H1 (cell line): ENCODE measurements at regions not wholly inside any gene's neighbourhood (a gene's known extent, or its start where the extent isn't known, plus 50 kb on each side); places are given as distances from the start of the nearest gene placed in this dataset.

Source experiments
- CEBPB ChIP-seq: IDR thresholded peaks from 2 replicates; pipeline ENCODE4 v1.6.1; 2012; ENCODE audit warnings: low read depth, low read length
- CREB1 ChIP-seq: IDR thresholded peaks from 2 replicates; pipeline ENCODE4 v1.6.1; 2012; ENCODE audit warnings: inconsistent platforms
- EGR1 ChIP-seq: IDR thresholded peaks from 2 replicates; pipeline ENCODE4 v1.6.1; 2011; ENCODE audit warnings: low read depth, low read length, borderline replicate concordance
- KDM4A ChIP-seq: IDR thresholded peaks from one replicate; pipeline ENCODE4 v1.7.1; 2012; ENCODE audit warnings: low read depth, mild to moderate bottlenecking, moderate library complexity, low read length, inconsistent platforms; ENCODE audit not compliant: severe bottlenecking
- TBP ChIP-seq: IDR thresholded peaks from 2 replicates; pipeline ENCODE4 v1.6.1; 2011; ENCODE audit warnings: low read depth, low read length, improper control_type of control experiment

DNA sequence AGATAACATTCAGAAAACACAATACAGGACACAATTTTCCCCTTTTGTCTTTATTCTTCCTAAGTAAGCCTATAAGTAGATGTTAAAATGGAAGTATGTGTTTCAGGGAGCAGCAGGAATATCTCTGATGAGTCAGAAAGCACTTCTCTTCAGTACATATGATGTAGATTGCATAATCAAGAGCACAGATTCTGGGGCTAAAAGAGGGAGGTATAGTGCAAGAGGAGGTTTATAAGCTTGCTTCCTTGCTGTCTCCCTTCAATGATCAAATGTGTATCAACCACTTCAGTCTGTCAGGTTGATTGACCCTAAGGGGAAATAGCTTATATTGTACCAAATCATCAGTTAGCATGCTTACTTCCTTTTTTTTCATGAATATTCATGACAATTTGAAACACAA is 822.8 kb downstream of the BRINP3 start (continued):
- TF ChIP-seq KDM4A (no peak), CREB1 (no peak), CEBPB (peak; percentile 22; the same call in 1 of the 2 replicates), EGR1 (no peak), TBP (no peak)
